ENCODE measurements at regions not wholly inside any gene's neighbourhood (a gene's known extent, or its start where the extent isn't known, plus 50 kb on each side); places are given as distances from the start of the nearest gene placed in this dataset.

DNA sequence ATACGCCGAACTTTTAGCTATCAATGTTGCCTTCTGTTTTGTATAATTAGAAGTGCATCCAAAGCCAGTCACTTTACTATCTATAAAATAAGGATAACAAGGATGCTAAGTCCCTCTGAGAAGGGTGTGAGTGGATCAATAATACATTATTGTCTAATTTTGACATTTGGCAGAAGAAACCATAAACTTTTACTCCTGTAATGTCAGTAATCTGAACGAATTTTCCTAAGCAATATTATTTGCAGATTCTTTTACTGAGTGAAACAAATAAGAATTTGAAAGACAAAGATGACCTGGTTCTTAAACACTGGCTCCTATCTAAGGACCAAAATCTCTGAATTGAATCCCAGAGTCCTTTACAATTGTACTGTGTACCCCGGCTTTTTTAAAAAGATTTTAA, 126.6 kb upstream of the TMEM161B start:
- FAIRE-seq (no peak), DNase-seq (ENCODE audit: insufficient read length, low spot score) (no peak)
- TF ChIP-seq, protein P1, sequence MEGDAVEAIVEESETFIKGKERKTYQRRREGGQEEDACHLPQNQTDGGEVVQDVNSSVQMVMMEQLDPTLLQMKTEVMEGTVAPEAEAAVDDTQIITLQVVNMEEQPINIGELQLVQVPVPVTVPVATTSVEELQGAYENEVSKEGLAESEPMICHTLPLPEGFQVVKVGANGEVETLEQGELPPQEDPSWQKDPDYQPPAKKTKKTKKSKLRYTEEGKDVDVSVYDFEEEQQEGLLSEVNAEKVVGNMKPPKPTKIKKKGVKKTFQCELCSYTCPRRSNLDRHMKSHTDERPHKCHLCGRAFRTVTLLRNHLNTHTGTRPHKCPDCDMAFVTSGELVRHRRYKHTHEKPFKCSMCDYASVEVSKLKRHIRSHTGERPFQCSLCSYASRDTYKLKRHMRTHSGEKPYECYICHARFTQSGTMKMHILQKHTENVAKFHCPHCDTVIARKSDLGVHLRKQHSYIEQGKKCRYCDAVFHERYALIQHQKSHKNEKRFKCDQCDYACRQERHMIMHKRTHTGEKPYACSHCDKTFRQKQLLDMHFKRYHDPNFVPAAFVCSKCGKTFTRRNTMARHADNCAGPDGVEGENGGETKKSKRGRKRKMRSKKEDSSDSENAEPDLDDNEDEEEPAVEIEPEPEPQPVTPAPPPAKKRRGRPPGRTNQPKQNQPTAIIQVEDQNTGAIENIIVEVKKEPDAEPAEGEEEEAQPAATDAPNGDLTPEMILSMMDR (IDR thresholded peaks at IDR 0.05; ENCODE audit: insufficient read depth, missing control alignments) = no peak

DNA sequence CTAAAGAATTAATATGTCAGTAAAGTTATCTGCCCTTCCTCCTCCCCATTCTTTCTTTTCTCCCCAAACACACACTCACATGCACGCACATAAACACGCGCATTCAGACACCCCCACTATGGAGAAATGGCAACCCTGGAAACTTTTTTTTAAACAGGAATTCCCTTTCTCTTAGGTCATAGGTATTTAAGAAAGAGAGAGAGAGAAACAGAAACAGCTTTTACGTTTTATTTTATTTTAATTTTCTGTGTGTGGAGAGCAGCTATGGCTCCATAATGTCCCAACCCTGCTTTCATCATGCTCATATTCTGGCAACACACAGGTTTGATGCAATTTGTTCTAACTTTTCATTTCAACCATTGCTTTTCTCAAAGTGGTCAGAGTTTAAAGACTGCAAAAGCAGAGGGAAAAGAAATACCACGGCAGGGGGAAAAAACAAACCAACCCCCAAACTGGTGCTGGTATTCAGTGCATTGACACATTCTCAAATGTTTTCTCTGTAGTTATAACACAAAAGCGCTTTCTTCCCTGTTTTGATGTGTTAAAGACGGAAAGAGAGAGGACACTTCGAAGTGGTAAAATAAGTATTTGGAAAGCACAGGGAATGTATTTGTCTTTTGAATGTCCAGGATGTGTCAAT, 126.0 kb upstream of the TMEM161B start:
- no peak for FAIRE-seq
- no peak for DNase-seq (ENCODE audit: insufficient read length, low spot score)
- TF ChIP-seq, protein P1 (IDR thresholded peaks at IDR 0.05; ENCODE audit: insufficient read depth, missing control alignments) = no peak

DNA sequence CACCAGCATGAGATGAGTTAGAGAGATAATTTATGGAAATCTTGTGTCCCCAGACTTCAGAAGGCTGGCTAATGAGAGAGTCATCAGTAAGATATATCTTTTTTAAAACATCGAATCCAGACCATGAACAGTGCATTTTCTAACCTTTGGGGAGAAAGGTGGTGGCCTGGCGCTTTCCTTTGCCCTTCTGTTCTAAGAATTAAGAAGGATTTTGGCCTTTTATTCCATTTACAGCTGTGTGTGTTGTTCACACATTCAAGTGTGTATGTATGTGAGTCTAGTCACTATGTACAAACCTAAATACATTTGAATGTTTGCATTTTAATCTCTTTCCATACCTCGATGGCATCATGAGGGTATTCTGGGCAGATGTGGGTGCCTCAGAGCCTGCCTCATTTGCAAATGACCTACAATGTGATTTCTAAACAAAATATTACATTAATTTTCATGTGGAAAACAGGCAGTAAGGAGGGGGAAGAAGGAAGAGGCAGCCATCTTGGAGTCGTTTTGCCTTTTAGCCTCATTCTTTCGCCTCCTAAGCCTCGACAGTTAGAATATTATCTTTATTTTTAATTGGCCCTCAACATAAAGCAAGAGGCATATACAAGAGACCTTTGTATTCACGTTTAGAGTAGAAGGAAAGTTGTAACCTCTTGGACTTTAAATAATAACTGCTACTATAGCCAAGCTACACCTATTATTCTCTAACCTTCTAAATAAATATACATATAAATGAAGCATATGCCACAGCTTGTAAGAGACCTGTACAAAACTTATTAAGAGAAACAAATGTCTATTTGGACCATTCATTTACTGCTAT, 125.3 kb upstream of the TMEM161B start:
- TF ChIP-seq, protein P1 (IDR thresholded peaks at IDR 0.05; ENCODE audit: insufficient read depth, missing control alignments) = no peak
- FAIRE-seq (peak; percentile 48), DNase-seq (ENCODE audit: insufficient read length, low spot score) (no peak)

DNA sequence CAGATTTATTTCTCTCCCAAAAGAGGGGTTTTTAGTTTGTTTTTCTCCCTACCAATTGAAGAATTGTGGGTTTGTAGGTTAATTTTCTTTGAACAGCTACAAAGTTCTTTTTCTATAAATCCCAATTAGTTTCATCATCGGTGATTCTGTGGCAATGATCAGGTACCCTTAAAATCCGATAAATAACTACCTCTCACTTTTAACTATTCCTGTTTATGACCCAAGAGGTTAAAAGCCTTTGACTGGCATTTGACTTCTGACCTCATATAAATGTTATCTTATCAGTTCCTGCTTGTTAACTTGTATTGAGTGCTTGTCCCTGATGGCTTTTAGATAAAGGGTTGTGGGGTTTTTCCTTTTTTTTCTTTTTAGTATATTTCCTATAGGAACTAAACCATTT, 124.4 kb upstream of the TMEM161B start:
- no peak for FAIRE-seq
- DNase-seq (ENCODE audit: insufficient read length, low spot score) = no peak

DNA sequence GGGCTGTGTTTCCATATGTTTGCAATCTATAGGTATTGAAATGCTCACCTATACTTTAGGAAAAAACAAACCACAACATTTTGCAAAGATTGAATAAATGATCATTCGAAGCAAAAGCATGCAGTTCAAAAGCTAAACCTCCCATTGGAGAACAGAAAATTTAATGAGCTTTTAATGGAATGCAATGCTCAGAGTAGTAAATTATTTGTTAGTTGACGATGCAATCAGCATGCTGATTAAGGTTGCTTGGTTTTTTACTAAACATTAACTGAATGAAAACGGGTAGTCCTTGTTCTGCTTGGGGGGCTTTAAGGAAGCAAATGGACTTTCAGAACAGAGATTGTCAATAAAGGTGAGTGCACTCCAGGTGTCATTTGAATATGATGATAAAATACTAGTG, 123.3 kb upstream of the TMEM161B start:
- TF ChIP-seq, protein P1 (IDR thresholded peaks at IDR 0.05; ENCODE audit: insufficient read depth, missing control alignments) = no peak
- FAIRE-seq = no peak
- no peak for DNase-seq (ENCODE audit: insufficient read length, low spot score)

More for the DNA sequence above, 124.4 kb upstream of the TMEM161B start:
- TF ChIP-seq, protein P1 (IDR thresholded peaks at IDR 0.05; ENCODE audit: insufficient read depth, missing control alignments) = no peak

DNA sequence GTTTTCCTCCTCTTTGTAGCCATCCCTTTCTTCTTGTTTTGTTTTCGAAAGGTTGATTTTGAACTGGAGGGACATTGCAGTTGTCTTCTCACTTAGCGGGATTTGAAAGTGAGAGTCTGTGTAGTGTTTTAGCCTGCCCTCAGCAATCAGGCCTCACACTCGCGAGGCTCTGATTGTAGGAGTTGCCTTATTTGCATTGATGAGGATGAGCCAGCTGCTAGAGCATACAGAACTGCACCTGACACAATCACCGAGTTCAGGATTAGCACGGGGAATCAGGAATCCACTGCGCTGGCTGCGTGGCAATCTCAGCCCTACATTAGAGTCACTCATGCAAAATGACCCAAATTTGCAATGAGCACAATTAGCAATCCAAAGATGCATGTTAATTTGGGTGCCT, 122.5 kb upstream of the TMEM161B start:
- DNase-seq (ENCODE audit: insufficient read length, low spot score) (no peak), FAIRE-seq (peak; percentile 90)
- TF ChIP-seq, protein P1 (IDR thresholded peaks at IDR 0.05; ENCODE audit: insufficient read depth, missing control alignments) = no peak

DNA sequence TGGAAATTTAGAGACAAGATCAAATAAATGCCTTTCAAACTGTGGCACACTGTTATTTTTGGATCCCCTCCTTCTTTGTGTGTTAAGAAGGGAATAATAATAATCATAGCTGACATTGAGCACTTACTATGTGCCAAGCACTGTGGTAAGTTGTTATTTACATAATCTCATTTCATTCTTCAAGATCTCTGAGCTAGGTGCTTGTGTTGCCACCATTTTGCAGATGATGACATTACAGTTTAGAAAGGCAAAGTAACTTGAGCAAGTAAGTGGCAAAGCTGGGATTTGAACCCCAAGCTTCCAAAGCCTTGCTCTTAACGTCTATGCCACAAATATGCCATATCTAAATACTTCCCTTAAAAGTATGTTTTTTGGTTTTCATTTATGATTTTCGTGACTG, 121.8 kb upstream of the TMEM161B start:
- DNase-seq (ENCODE audit: insufficient read length, low spot score) = no peak
- FAIRE-seq = peak; percentile 32
- TF ChIP-seq, protein P1 (IDR thresholded peaks at IDR 0.05; ENCODE audit: insufficient read depth, missing control alignments) = no peak
